NOMO-1 treated with DMSO at 0.1 percent for 48 hours (cell line): ENCODE measurements at regions not wholly inside any gene's neighbourhood (a gene's known extent, or its start where the extent isn't known, plus 50 kb on each side); places are given as distances from the start of the nearest gene placed in this dataset.
"Not testable (repeated sequence)": the region's sequence is repeated elsewhere in the genome, so short reads cannot be mapped to it uniquely, and the experiment has no call there.

Experiments used
- DNase-seq: peaks from one replicate; lab custom pipeline; 2025; ENCODE audit not compliant: unreplicated experiment; lab: John Stamatoyannopoulos, UW

- no peak for DNase-seq
Measured at GRCh38 chr14:38973083-38973700, 129.8 kb downstream of the SEC23A start.

GRCh38 chr14:38972511-38972910 is 130.5 kb downstream of the SEC23A start:
- DNase-seq = no peak

DNA sequence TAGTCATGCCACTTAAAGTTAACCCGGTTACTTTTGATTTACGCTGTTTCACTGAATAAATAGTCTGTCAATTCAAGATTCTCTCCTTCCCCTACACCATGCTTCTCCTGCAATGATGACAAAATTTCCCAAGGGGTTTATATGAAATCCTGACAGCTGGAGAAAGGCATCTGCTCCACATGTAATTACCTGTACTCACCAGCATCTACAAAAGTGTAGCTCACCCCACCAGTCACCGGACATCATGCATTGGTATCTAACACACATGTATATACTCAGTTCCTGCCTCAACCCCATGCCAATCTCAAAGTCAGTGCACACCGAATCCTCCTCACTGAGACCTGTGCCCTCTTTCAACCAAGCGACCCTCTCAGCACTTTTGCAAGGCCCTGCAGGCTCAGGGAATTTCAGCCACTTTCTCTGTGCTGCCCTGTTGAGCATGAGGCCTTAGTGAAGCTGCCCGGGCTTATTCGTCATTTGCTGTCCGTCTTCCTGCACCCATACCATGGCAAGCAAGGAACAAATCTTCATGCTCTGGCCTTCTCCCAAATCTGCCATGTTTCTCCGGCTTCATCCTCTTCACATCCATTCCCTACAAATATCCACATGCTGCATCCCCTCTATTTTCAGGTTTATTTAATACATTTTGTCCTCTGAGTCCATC is 131.6 kb downstream of the SEC23A start:
- no peak for DNase-seq

GRCh38 chr14:38964630-38965029 is 138.4 kb downstream of the SEC23A start:
- no peak for DNase-seq

DNA sequence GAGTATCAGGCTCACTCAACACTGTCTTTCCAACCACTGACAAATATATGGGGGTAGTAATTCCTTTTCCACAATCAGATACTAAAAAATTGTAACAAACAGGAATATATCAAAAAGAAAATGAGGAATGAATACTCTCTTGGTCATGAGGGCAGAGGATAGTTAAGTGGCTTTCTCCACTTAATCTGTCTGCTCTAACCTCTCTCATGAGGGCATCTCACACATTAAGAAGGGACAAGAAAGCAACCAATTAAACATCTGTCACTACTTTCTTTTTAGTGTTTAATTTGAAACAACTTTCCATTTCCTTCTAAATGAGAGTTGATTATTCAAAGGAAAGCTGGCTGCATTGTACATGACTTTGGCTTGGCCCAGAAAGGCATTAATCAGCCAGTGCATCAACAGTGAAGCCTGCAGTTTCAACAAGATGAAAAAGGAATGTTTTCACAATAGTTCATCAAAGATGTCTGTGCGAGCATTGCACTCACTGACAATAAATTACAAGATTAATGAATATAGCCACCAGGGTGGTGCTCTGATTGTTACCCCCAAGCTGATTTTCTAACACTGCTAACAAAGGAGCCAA is 142.0 kb downstream of the SEC23A start:
- DNase-seq = no peak

DNA sequence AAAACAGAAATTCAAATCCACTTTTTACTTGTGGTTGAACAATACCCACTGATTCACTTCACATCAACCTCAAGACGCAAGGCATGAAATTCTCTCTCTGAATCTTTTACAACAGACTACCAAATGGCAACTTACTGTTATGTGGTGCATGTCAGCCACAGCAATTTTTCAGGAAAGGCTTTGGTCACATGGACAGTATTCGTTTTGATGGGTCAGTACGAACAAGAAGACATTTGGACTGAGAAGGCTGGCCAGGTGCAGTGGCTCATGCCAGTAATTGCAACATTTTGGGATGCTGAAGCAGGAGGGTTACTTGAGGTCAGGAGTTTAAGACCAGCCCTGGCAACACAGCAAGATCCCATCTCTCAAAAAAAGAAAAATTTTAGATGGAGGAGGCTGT is 144.0 kb downstream of the SEC23A start:
- no peak for DNase-seq

DNA sequence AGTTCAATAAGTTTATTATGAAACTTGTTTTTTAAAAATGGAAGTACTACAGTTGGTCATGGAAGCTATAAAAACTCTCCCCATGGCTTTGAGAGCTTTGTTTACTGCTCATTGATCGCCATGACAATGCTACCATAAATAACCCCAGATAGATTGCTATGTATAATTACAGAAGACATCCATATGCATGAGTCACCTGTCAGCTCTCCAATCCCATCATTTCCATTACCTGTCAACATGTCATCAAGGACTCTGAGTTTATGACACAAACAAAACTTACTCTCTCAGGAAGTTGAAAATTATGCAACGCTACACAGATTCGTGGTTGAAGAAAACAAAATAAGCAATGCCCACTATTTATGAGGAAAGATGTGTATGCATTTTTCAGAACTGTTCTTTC is 144.4 kb downstream of the SEC23A start:
- no peak for DNase-seq

DNA sequence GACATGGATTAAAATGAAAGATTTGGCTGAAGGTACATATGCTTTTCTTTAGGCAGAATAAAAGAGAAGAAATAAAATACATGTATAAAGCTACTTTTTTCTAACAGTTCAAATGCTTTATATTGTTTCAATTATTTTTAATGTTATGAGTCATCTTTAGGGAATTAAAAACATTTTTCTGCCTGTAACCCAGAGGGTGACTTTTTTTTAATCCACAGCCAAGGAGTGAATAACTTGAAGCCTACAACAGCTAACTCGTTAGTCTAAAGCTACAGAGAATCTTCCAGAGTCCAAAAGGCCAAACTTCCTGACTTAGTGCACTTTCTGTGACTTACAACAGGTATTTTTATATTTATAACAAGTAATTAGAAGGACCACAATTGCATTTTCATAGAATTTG is 151.6 kb downstream of the SEC23A start:
- DNase-seq = no peak

DNA sequence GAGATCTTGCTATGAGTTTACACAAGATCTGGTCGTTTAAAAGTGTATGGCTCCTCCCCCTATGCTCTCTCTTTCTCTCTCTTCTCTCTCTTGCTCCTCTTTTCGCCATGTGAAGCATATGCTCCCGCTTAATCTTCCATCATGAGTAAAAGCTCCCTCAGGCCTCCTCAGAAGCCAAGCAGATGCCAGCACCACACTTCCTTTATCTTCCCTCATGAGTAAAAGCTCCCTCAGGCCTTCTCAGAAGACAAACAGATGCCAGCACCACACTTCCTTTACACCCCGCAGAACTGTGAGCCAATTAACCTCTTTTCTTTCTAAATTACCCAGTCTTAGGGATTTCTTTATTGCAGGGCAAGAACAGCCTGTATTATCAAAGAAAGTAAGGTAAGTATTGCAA is 152.4 kb downstream of the SEC23A start:
- no peak for DNase-seq

DNA sequence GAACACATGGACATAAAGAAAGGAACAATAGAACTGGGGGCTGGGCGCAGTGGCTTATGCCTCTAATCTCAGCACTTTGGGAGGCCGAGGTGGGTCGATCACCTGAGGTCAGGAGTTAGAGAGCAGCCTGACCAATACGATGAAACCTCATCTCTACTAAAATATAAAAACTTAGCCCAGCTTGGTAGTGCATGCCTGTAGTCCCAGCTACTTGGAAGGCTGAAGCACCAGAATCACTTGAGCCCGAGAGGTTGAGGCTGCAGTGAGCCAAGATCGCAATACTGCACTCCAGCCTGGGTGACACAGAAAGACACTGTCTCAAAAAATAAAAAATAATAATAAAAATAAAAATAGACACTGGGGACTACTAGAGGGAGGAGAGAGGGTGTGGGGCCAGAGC is 154.5 kb downstream of the SEC23A start:
- no peak for DNase-seq

DNA sequence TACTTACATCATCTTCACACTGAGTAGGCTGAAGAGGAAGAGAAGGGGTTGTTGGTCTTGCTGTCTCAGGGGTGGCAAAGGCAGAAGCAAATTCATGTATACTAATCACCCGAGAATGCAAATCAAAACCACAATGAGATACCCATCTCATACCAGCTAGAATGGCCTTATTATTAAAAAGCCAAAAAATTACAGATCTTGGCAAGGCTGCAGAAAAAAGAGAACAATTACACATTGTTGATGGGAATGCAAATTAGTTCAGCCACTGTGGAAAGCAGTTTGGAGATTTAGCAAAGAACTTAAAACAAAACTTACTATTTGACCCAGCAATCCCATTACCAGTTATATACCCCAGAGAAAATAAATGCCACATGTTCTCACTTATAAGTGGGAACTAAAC is 154.9 kb downstream of the SEC23A start:
- DNase-seq = no peak

DNA sequence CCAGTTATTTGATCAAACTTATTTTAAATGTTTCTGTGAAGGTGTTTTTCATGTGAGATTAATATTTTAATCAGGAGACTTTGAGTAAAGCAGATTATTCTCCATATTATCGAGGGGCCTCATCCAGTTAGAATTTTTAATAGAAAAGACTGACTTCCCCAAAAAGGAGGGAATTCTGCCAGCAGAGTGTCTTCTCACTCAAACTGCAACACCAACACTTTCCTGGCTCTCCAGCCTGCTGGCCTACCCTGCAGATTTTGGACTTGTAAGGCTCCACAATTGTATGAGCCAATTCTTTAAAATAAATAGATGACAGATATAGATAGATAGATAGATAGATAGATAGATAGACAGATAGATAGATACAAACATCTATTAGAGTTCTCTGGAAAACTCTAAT is 155.7 kb downstream of the SEC23A start:
- DNase-seq = no peak

GRCh38 chr14:38944691-38945090 is 158.3 kb downstream of the SEC23A start:
- no peak for DNase-seq

- no peak for DNase-seq
Measured at GRCh38 chr14:38941488-38941887, 161.5 kb downstream of the SEC23A start.

DNA sequence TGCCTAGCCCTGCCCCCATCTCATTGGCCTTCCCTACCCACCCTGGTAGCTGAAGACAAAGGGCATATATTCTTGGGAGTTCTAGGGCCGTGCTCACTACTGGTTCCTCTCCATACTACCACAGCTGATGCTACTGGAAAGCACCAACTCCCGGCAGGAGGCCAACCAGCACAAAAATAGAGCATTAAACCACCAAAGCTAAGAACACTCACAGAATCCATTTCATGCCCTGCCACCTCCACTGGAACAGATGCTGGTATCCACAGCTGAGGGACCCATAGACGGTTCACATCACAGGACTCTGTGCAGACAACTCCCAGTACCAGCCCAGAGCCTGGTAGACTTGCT is 170.4 kb downstream of the SEC23A start:
- not testable (repeated sequence) for DNase-seq

DNA sequence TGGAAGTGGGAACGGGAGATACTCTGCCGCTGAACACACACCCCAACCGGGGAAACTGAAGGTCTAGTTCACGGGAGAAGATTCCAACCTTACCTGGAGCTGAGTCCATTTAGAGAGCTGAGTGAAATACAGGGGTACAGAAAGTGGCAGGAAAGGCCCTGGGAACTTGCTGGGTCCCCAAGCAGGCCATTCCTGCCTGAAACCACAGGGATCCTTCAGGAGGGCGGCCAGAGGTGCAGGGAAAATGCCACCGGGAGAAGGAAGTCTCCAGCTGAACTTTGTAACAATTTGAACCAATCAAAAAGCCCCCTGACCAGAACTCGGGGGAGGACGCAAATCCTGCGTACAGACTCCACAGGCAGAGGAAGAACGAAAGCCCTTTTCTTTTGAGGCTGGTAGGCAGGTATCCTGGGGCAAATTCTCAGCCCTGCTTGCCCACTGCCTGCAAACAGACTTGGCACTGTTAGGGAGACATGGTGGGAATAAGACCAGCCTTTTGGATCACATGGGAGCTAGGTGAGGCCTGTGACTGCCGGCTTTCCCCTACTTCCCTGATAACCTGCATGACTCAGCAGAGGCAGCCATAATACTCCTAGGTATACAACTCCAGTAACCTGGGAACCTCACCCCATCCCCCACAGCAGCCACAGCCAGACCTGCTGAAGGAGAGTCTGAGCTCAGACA is 170.9 kb downstream of the SEC23A start:
- DNase-seq = no peak

DNA sequence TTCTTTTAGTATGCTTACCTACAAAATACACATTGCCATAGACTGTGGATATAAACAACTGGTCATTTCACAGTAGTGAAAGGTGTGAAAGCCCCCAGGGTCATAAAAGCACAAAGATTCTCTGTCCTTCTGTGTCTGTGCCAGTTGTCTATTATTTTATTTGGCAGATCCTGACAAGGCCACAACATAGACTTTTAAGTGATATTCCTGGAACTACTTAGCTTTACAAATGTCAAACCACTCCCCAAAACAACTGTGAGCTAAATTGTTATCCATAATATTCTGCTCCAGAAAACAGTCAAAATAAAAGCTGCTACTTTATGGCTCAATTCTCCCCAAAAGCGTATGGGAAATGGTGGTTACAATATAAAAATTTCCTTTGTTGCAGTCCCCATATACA is 172.1 kb downstream of the SEC23A start:
- DNase-seq = no peak

DNA sequence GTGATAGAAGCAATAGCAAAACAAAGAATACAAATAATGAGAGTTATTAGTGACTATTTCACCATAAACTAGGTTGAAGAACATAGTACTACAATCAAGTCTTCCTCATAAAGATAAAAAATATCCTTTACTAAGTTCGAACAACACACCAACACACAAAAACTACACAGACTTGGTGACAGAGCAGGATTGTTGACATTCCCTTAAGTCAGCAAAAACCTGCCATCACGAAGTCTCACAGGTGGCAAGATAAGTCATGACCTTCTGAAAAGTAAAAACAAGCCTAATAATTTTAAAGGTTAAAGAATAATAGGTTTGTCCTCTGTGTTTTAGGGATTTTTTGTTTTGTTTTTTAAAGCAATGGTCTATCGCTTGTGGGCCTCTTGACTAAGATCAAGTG is 173.0 kb downstream of the SEC23A start:
- no peak for DNase-seq

- no peak for DNase-seq
Measured at GRCh38 chr14:38929416-38929815, 173.6 kb downstream of the SEC23A start.

- DNase-seq = not testable (repeated sequence)
Measured at GRCh38 chr14:38921893-38922292, 181.1 kb downstream of the SEC23A start.

- DNase-seq = no peak
Measured at GRCh38 chr14:38915125-38915524, 187.9 kb downstream of the SEC23A start.

GRCh38 chr14:38910092-38910491 is 192.9 kb downstream of the SEC23A start:
- no peak for DNase-seq
